ENCODE measurements at regions not wholly inside any gene's neighbourhood (a gene's known extent, or its start where the extent isn't known, plus 50 kb on each side); places are given as distances from the start of the nearest gene placed in this dataset.

DNA sequence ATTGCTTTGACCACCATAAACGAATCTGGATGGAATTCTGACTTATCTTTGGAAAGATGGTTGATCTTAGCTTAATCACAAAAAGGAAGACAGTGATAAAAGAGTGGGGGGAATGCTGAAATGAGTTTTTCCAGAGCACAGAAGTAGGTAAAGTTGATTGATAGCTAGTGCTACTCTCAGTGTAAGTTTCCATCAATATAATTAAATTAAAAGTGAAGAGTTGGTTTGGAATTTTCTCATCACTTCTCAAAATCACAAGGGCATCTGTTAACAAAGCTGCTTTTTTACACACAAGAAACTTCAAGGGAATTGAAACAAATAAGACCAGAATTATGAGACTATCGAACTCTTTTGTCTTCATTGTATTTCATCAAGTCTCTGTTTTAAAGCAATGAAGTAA lies 1217.3 kb downstream of the REEP3 start:
- H3F3A ChIP-seq (ENCODE audit: insufficient read depth, low read length): no peaks in the 10 kb centered on the region
- H3K9me3 ChIP-seq (ENCODE audit: low read length): no peaks in the 10 kb centered on the region
- H3K4me1 ChIP-seq (ENCODE audit: insufficient read depth, low read length, severe bottlenecking): no peaks in the 10 kb centered on the region
- H3K27me3 ChIP-seq (ENCODE audit: insufficient read depth, low read length): no peaks in the 10 kb centered on the region
- H3K9me2 ChIP-seq (ENCODE audit: low read depth, low read length): no peaks in the 10 kb centered on the region
- H3K9ac ChIP-seq (ENCODE audit: low read length): no peak overlapping the region
- no peaks in the 10 kb centered on the region for H4K20me1 ChIP-seq (ENCODE audit: insufficient read depth, low read length)
- no peak overlapping the region for H3K4me2 ChIP-seq (ENCODE audit: low read length)
- H3K79me2 ChIP-seq (ENCODE audit: insufficient read depth, low read length): no peaks in the 10 kb centered on the region
- H2AFZ ChIP-seq (ENCODE audit: low read length): no peak overlapping the region
- H3K27ac ChIP-seq (ENCODE audit: low read depth, low read length, poor library complexity, severe bottlenecking): no peak overlapping the region
- H3K4me3 ChIP-seq (ENCODE audit: low read depth, low read length, poor library complexity, severe bottlenecking): no peak overlapping the region
- no peaks in the 10 kb centered on the region for H3K36me3 ChIP-seq (ENCODE audit: insufficient read depth, low read length)
- TF ChIP-seq, protein P1, sequence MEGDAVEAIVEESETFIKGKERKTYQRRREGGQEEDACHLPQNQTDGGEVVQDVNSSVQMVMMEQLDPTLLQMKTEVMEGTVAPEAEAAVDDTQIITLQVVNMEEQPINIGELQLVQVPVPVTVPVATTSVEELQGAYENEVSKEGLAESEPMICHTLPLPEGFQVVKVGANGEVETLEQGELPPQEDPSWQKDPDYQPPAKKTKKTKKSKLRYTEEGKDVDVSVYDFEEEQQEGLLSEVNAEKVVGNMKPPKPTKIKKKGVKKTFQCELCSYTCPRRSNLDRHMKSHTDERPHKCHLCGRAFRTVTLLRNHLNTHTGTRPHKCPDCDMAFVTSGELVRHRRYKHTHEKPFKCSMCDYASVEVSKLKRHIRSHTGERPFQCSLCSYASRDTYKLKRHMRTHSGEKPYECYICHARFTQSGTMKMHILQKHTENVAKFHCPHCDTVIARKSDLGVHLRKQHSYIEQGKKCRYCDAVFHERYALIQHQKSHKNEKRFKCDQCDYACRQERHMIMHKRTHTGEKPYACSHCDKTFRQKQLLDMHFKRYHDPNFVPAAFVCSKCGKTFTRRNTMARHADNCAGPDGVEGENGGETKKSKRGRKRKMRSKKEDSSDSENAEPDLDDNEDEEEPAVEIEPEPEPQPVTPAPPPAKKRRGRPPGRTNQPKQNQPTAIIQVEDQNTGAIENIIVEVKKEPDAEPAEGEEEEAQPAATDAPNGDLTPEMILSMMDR (IDR thresholded peaks at IDR 0.05; ENCODE audit: low read length): no peak
- no peak for TF ChIP-seq EZH2 (IDR thresholded peaks at IDR 0.05; ENCODE audit: borderline replicate concordance, low read length)

DNA sequence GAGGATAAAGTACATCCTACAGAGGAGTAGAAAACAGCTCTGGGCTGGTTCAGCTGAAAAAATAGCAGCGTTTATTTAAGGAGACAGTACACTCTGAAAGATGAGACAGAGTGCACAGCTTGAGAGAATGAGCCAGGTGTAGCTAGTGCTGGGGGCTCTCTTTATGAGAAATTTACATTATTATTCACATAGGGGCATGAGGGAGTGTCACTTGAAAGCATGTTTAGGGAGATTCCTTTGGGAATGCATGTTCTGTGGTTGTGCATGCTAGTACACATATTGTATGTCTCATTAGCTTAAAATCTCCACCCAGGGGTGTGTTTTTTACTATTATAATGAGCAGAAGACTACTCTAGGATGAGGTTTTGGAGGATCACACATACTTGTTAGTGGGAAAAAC lies 1224.4 kb downstream of the REEP3 start:
- H4K20me1 ChIP-seq (ENCODE audit: insufficient read depth, low read length): no peaks in the 10 kb centered on the region
- H3K79me2 ChIP-seq (ENCODE audit: insufficient read depth, low read length): no peaks in the 10 kb centered on the region
- H3K27me3 ChIP-seq (ENCODE audit: insufficient read depth, low read length): no peaks in the 10 kb centered on the region
- TF ChIP-seq EZH2 (IDR thresholded peaks at IDR 0.05; ENCODE audit: borderline replicate concordance, low read length): no peak
- TF ChIP-seq, protein P1 (IDR thresholded peaks at IDR 0.05; ENCODE audit: low read length): no peak
- H3K27ac ChIP-seq (ENCODE audit: low read depth, low read length, poor library complexity, severe bottlenecking): no peak overlapping the region
- H3F3A ChIP-seq (ENCODE audit: insufficient read depth, low read length): no peaks in the 10 kb centered on the region
- H3K4me1 ChIP-seq (ENCODE audit: insufficient read depth, low read length, severe bottlenecking): no peaks in the 10 kb centered on the region
- H3K4me2 ChIP-seq (ENCODE audit: low read length): no peak overlapping the region
- no peaks in the 10 kb centered on the region for H3K9me3 ChIP-seq (ENCODE audit: low read length)
- no peak overlapping the region for H2AFZ ChIP-seq (ENCODE audit: low read length)
- H3K9ac ChIP-seq (ENCODE audit: low read length): no peak overlapping the region
- no peaks in the 10 kb centered on the region for H3K9me2 ChIP-seq (ENCODE audit: low read depth, low read length)
- H3K36me3 ChIP-seq (ENCODE audit: insufficient read depth, low read length): no peaks in the 10 kb centered on the region
- no peak overlapping the region for H3K4me3 ChIP-seq (ENCODE audit: low read depth, low read length, poor library complexity, severe bottlenecking)

DNA sequence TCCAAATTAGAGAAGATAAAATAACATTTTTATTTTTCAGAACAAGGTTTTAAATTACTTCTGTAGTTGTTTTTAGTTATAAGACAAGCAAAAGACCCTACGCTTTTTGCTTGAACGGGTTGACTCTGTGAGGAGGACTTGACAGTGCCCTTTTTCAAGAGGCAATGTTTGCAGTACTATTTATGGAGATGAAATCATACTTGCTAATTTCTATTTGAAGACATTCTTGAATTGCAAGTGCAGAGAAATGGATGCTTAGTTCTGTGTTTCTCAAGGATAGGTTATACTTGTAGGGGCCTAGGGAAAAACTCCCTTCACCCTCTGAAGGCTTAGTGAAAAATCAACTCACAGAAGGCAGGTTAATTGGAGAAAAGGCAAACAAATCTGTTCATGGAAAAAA lies 1229.5 kb downstream of the REEP3 start:
- TF ChIP-seq, protein P1 (IDR thresholded peaks at IDR 0.05; ENCODE audit: low read length): no peak
- no peak for TF ChIP-seq EZH2 (IDR thresholded peaks at IDR 0.05; ENCODE audit: borderline replicate concordance, low read length)
- Histone ChIP-seq H3K9me3 (ENCODE audit: low read length) (no peaks in the 10 kb centered on the region), H3K27me3 (ENCODE audit: insufficient read depth, low read length) (no peaks in the 10 kb centered on the region), H3K79me2 (ENCODE audit: insufficient read depth, low read length) (no peaks in the 10 kb centered on the region), H3K4me3 (ENCODE audit: low read depth, low read length, poor library complexity, severe bottlenecking) (no peak overlapping the region), H2AFZ (ENCODE audit: low read length) (no peak overlapping the region), H3K36me3 (ENCODE audit: insufficient read depth, low read length) (no peaks in the 10 kb centered on the region), H3K4me1 (ENCODE audit: insufficient read depth, low read length, severe bottlenecking) (no peaks in the 10 kb centered on the region), H3K9ac (ENCODE audit: low read length) (no peak overlapping the region), H3K27ac (ENCODE audit: low read depth, low read length, poor library complexity, severe bottlenecking) (no peak overlapping the region), H3K4me2 (ENCODE audit: low read length) (no peak overlapping the region), H3F3A (ENCODE audit: insufficient read depth, low read length) (no peaks in the 10 kb centered on the region), H3K9me2 (ENCODE audit: low read depth, low read length) (no peaks in the 10 kb centered on the region), H4K20me1 (ENCODE audit: insufficient read depth, low read length) (no peaks in the 10 kb centered on the region)
